Stimulated activated CD8-positive, alpha-beta memory T cell treated with anti-CD3 and anti-CD28 coated beads, Interleukin-12 subunit alpha, Interleukin-12 subunit beta, amount 100 ng/mL, for 1 hour (primary cell): ENCODE measurements at regions not wholly inside any gene's neighbourhood (a gene's known extent, or its start where the extent isn't known, plus 50 kb on each side); places are given as distances from the start of the nearest gene placed in this dataset.

Experiments used
- DNase-seq: peaks from one replicate; pipeline ENCODE4 v3.0.0-alpha.2; 2020; ENCODE audit warnings: low read depth

GRCh38 chr9:88923653-88924288 lies 67.5 kb upstream of the S1PR3 start:
- DNase-seq: no peak

- no peak for DNase-seq
Measured at GRCh38 chr9:88925481-88925880, 65.8 kb upstream of the S1PR3 start.

- DNase-seq: no peak
Measured at GRCh38 chr9:88926781-88927505, 64.3 kb upstream of the S1PR3 start.

- DNase-seq: no peak
Measured at GRCh38 chr9:88927510-88927909, 63.8 kb upstream of the S1PR3 start.

GRCh38 chr9:88930716-88931115 lies 60.6 kb upstream of the S1PR3 start:
- DNase-seq: no peak

- DNase-seq: no peak
Measured at GRCh38 chr9:88932766-88933165, 58.5 kb upstream of the S1PR3 start.

GRCh38 chr9:88933607-88934379 lies 57.5 kb upstream of the S1PR3 start:
- no peak for DNase-seq

GRCh38 chr9:88934876-88935535 lies 56.3 kb upstream of the S1PR3 start:
- no peak for DNase-seq

- no peak for DNase-seq
Measured at GRCh38 chr9:88936132-88936531, 55.1 kb upstream of the S1PR3 start.

GRCh38 chr9:88936668-88937067 lies 54.6 kb upstream of the S1PR3 start:
- no peak for DNase-seq

- no peak for DNase-seq
Measured at GRCh38 chr9:88937248-88937647, 54.0 kb upstream of the S1PR3 start.

- DNase-seq: no peak
Measured at GRCh38 chr9:88938189-88938588, 53.1 kb upstream of the S1PR3 start.
